Brain microvascular endothelial cell (primary cell): ENCODE measurements at regions not wholly inside any gene's neighbourhood (a gene's known extent, or its start where the extent isn't known, plus 50 kb on each side); places are given as distances from the start of the nearest gene placed in this dataset.

Experiments used
- DNase-seq: peaks from one replicate; pipeline ENCODE4 v3.0.0-alpha.2; 2020
- H3K27ac ChIP-seq: fragments of 250-450 bp; sonication (Bioruptor Pico); 2 replicates; pipeline ENCODE4 v1.5.1; 2020; ENCODE audit warnings: mild to moderate bottlenecking, moderate library complexity
- H3K27me3 ChIP-seq: fragments of 250-450 bp; sonication (Bioruptor Pico); replicated peaks from 2 replicates; pipeline ENCODE4 v1.5.1; 2020; ENCODE audit warnings: mild to moderate bottlenecking
- H3K36me3 ChIP-seq: fragments of 250-450 bp; sonication (Bioruptor Pico); replicated peaks from 2 replicates; pipeline ENCODE4 v1.5.1; 2020; ENCODE audit warnings: mild to moderate bottlenecking
- H3K4me3 ChIP-seq: 2 replicates; pipeline ENCODE4 v1.5.1; 2011; ENCODE audit warnings: low read depth, mild to moderate bottlenecking, control low read depth, low read length, moderate library complexity
- CTCF ChIP-seq: IDR thresholded peaks from 2 replicates; pipeline ENCODE4 v1.5.1; 2011; ENCODE audit warnings: low read depth, mild to moderate bottlenecking, moderate library complexity, low read length, control low read depth, inconsistent platforms; ENCODE audit errors: missing control alignments
- in situ Hi-C: cut with HindIII; loops from 2 replicates; pipeline ENCODE4 v1.10.0; 2017; ENCODE audit warnings: low sequenced_read_pairs, low pct_ligation_motif_present

- no peak for DNase-seq
- no peak for TF ChIP-seq CTCF
- no peak overlapping the region for H3K4me3 ChIP-seq
- no peaks in the 10 kb centered on the region for H3K27me3 ChIP-seq
- no peak overlapping the region for H3K27ac ChIP-seq
- in situ Hi-C loops, result no loop called here
- no peaks in the 10 kb centered on the region for H3K36me3 ChIP-seq
These were observed 193.5 kb downstream of the PLK2 start for GRCh38 chr5:58266402-58266801.

DNA sequence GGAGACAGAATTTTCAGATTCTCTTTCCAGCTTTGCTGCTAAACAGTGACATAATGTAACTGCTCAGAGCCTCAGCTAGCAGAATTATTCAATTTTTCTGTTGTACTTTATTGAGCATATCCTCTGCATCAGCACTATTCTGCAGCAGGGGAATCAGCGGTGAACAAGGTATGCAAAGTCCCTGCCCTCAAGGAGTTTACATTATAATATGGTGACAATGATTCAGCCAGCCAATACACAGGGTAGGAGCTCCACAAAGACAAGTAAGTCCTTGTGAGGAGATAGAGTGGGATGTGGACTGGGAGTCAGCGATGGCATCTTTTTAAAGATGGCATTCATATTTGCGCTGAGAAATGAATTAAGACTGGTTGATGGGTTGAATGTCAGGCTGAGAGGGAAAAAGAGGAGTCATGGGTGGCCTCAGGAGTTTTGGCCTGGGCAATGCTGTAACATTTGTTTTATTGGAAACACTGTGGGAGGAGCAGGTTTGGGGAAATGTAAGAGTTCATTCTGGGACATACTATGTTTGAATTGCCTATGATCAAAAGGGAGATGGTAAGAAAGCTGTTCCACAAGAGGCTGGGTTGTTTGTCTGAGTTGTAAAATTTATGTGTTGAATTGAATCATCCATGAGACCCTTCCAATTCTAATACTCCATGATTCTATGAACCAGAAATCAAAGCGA is 194.5 kb downstream of the PLK2 start:
- Histone ChIP-seq H3K36me3 (no peaks in the 10 kb centered on the region), H3K4me3 (no peak overlapping the region), H3K27ac (no peak overlapping the region), H3K27me3 (no peaks in the 10 kb centered on the region)
- no peak for DNase-seq
- TF ChIP-seq CTCF, result no peak
- in situ Hi-C loops, result no loop called here

DNA sequence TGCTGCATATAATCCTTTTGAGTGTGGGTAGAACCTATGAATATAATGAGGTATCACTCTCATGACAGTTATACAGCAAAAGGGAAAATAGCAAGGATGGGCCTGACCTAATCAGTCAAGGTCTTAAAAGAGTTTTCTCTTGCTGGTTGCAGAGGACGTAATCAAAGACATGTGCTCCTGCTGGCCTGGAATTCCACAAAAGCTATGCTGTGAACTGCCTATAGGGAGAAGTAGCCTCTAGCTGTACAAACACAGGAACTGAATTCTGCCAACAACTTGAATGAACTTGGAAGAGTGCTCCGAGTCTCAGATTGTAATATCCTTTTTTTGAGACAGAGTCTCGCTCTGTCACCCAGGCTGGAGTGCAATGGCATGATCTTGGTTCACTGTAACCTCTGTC is 195.6 kb downstream of the PLK2 start:
- Histone ChIP-seq H3K27me3 (no peaks in the 10 kb centered on the region), H3K27ac (no peak overlapping the region), H3K36me3 (no peaks in the 10 kb centered on the region), H3K4me3 (no peak overlapping the region)
- DNase-seq, result no peak
- TF ChIP-seq CTCF, result no peak
- in situ Hi-C loops, result no loop called here

- no peaks in the 10 kb centered on the region for H3K27me3 ChIP-seq
- H3K4me3 ChIP-seq, result no peak overlapping the region
- in situ Hi-C loops, result no loop called here
- no peak overlapping the region for H3K27ac ChIP-seq
- no peak for DNase-seq
- no peaks in the 10 kb centered on the region for H3K36me3 ChIP-seq
- no peak for TF ChIP-seq CTCF
These were observed 196.6 kb downstream of the PLK2 start for GRCh38 chr5:58263296-58263695.

DNA sequence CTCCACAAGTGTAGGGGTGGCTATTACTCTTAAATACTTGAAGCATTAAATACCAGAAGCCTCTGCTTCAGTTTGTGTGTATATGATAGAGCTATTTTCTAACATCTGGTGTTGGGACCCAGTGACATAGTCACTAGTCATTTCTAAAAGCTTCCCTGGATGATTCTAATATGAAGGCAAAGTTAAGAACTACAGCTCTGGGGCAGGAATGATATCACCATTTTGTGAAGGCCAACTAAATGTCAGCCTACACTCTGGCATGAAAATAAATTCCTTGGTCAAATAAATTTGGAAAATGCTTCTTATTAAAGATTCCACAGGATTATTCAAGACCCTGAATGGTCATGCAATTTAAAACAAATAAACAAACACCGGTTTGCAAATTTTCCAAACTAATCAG is 197.7 kb downstream of the PLK2 start:
- TF ChIP-seq CTCF, result no peak

DNA sequence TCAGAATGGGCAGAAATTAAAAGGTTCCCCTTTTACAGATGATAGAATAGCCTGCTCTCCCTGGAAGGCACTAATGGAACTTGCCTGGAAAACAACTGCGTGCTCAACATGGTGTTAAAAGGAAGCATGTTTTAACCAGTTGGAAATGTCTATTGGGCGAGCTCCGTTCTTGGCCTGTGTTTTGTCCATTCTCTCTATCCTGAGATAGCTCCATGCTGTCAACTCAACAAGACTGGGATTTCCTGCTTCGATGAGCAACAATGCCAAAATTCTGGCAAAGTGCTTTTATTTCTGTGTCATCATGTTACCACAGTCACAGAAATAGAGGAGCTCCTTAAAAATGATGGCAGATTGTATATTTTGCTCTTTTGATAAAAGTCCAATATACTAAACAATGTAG is 198.3 kb downstream of the PLK2 start:
- in situ Hi-C loops, result no loop called here
- H3K36me3 ChIP-seq, result no peaks in the 10 kb centered on the region

More for the DNA sequence above, 197.7 kb downstream of the PLK2 start:
- no peak overlapping the region for H3K27ac ChIP-seq
- H3K27me3 ChIP-seq, result no peaks in the 10 kb centered on the region
- DNase-seq, result no peak
- H3K36me3 ChIP-seq, result no peaks in the 10 kb centered on the region
- no peak overlapping the region for H3K4me3 ChIP-seq
- in situ Hi-C loops, result no loop called here

More for the DNA sequence above, 198.3 kb downstream of the PLK2 start:
- H3K27ac ChIP-seq, result no peak overlapping the region
- H3K27me3 ChIP-seq, result no peaks in the 10 kb centered on the region
- no peak for DNase-seq
- H3K4me3 ChIP-seq, result no peak overlapping the region
- TF ChIP-seq CTCF, result no peak
